Thyroid gland (tissue), 4 donors: ENCODE measurements at regions not wholly inside any gene's neighbourhood (a gene's known extent, or its start where the extent isn't known, plus 50 kb on each side); places are given as distances from the start of the nearest gene placed in this dataset.

Source experiments
- CTCF ChIP-seq, 6 experiments: fragments of 200-600 bp in 3 of 6; fragments of 450-650 bp in 3 of 6; sonication (generic) in 3 of 6; IDR thresholded peaks; one replicate each; pipeline ENCODE4 v1.5.1; 2016 to 2019; ENCODE audit warnings: antibody characterized with exemption in 6 of 6, mild to moderate bottlenecking in 2 of 6, inconsistent platforms in 1 of 6, moderate library complexity in 1 of 6
- POLR2A ChIP-seq, 2 donors: fragments of 450-650 bp; IDR thresholded peaks; one replicate each; pipeline ENCODE4 v1.6.1; 2017; ENCODE audit warnings: antibody characterized with exemption in 2 of 2, mild to moderate bottlenecking in 2 of 2, moderate library complexity in 1 of 2

DNA sequence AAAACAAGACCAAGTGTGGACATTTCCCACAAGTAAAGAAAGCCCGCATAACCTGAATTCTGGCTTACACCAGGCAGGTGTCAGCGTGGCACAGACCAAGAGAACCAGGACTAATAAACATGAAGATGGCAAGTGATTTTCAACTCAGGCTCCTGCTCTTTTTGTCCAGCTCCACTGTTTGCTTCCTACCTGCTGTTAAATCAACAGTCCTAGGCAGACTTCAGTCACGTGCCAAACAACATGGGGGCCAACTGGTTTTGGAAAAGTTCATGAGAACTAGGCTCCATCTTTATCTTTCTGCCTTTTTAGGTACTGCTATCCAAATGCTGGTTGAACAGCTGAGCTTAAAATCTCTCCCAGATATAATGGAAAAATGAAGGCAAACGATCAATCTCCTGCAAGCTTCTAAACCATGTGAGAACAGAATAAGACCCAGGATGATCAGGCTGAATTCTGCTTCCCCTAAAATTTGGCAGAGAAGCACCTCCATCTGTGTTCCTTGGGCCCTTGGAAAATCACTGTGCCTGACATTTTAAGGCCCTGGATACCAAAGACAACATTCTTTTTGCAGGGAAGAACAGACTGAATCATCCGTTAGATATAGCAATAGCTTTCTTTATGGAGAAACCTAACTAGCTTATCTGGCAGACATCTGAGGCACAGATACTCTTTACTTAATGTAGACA, 215.6 kb upstream of the USP15 start:
- no peak for TF ChIP-seq CTCF (IDR thresholded peaks at IDR 0.05)
- TF ChIP-seq POLR2A (IDR thresholded peaks at IDR 0.05) = no peak
